Fibroblast of skin of back (primary cell): ENCODE measurements at regions not wholly inside any gene's neighbourhood (a gene's known extent, or its start where the extent isn't known, plus 50 kb on each side); places are given as distances from the start of the nearest gene placed in this dataset.

Experiments
- DNase-seq: peaks from one replicate; pipeline ENCODE4 v3.0.0-alpha.2; 2013

GRCh38 chr20:60286764-60287163 is 328.5 kb downstream of the CDH26 start:
- DNase-seq: no peak

- no peak for DNase-seq
Observed at GRCh38 chr20:60288945-60289344, 330.7 kb downstream of the CDH26 start.

GRCh38 chr20:60292001-60292520 is 333.8 kb downstream of the CDH26 start:
- DNase-seq: no peak

DNA sequence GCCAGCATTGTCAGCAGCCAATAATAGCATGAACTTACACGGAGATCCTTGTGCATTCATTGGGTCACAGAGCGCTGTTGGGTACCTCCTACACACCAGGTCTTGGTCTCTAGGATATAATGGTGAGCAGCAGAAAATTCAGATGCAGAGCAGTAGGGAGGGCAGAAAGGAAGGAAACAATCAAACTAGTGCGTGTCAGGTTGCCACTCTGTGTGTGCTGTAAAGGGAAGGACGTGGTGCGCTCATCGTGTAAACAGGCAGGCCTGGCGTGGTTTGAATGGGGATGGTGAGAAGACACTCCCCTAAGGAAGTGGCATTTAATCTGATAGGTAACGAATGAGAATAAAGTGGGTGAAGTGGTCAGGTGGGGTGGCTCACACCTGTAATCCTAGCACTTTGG is 336.4 kb downstream of the CDH26 start:
- no peak for DNase-seq

DNA sequence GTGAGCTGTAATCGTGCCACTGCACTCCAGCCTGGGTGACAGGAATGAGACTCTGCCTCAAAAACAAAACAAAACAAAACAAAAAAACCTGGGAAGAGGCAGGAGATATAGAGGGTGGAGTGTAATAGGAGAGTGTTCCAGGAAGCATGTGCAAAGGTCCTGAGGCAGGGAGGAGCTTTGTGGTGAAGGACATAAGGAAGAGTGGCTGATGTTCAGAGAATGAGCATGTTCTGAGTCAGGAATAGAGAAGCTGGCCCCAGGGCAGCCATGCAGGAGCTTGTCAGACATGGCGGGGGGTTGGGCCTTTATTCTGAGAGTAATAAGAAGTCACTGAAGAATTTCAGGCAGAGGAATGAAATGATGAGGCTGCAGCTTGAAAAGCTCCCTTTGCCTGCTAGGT is 337.0 kb downstream of the CDH26 start:
- no peak for DNase-seq

GRCh38 chr20:60297649-60298048 is 339.4 kb downstream of the CDH26 start:
- no peak for DNase-seq

DNA sequence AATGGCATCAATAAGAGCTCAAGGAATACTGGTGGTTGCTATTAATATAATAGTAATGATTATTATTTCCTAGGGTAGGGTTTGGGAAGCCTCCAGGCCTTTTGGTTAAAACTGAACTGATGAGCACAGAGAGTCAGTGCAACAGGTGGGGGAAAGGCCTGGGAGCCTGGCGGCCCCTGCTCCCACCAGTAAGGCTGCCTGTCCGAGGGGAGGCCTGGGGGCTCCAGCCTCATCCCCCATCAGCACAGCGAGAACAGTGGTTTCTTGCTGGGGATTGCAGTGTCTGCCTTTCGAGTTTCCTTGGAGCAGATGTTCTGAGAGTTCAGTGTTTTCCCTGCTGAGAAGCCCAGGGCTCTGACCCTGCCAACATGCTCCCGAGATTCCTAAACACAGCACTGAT is 340.4 kb downstream of the CDH26 start:
- no peak for DNase-seq

DNA sequence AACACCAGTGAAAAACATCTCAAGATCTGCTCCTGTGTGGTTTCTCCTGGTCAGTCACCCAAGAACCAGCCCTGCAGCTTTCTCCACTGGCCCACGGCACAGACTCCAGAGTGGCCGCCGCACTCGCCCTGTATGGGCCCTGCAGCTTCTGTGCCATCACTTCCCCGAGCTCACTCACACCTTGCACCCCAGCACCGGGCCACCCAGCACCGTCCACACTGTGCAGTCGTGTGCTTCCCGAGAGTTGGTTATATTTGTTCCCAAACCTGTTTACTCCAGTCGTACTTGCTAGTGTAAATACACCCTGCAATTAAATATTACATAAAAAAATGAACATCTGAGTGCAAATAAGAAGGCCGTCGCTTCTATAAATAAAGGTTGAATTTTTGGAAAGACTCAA is 341.7 kb downstream of the CDH26 start:
- no peak for DNase-seq

DNA sequence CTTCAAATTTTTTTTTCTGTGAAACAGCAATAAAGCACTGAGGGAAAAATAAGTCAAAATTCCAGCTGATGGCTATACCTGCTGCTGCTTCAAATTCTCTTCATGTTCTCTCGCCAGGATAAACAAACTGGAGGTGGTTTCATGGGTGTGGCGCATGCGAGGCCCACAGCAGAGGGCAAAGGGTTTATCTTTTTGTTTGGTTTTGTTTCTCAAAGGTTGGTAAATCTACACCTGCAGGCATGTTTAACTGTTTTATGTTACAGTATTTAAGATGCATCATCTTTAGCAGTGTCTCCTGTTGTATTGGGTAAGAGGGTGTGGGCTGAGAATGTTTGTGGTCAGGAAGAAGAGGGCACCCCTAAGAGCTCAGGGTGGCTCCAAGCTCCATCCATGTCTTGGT is 342.2 kb downstream of the CDH26 start:
- DNase-seq: no peak

DNA sequence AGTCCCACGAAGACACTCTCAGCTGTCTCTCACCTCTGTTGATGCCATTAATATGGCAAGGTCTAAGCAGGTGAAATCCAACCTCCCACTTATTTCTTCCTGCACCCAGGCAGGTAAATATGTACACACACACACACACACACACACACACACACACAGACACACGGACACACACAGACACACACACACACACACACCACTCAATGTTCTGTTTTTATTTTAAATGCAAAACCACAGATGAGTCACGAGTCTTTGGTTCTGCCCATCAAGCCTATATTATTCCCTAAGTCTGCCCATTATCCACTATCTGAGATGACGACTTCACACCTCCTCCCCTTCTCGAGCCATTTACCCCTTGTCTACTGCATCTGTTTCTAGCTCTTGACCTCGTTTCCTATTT is 344.7 kb downstream of the CDH26 start:
- DNase-seq: no peak

DNA sequence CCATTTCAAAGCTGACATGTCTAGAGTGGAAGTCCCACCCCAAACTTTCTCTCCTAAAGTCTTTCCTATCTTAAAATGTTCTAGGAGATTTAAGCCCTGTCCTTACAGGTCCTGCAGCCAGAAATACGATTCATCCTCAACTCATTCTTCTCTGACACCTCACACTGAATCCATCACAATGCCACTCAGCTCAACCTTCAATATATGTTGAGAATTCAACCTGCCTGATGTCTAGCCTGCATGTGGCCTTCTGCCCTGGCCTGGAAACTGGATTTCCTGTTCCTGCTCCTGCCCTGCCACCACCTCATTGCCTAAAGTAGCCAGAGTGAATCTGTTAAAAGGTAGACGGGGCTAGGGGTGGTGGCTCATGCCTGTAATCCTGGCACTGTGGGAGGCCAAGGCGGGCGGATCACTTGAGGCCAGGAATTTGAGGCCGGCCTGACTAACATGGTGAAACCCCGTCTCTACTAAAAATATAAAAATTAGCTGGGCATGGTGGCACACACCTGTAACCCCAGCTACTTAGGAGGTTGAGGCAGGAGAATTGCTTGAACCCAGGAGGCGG is 345.9 kb downstream of the CDH26 start:
- DNase-seq: no peak

GRCh38 chr20:60304931-60305330 is 346.7 kb downstream of the CDH26 start:
- no peak for DNase-seq

DNA sequence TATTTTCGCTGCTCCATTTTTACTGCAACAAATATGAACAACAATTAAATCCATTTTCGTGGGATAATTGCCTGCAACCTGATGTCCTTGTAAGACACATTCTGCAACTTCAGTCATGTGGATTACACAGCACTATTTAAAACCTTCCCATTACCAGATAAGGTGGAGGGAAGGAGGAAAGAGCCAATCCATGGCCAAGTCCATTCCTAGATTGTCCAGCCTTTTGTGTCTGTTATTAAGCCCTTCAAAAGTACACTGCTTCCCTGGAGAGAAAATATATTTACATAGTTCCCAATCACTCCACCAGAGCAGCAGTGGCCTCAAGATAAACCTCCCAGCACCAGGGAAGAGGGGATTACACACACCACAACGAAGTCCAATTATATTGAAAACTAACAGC is 347.9 kb downstream of the CDH26 start:
- no peak for DNase-seq

- no peak for DNase-seq
Observed at GRCh38 chr20:60306551-60306950, 348.3 kb downstream of the CDH26 start.

- DNase-seq: no peak
Observed at GRCh38 chr20:60310560-60311349, 352.5 kb downstream of the CDH26 start.

DNA sequence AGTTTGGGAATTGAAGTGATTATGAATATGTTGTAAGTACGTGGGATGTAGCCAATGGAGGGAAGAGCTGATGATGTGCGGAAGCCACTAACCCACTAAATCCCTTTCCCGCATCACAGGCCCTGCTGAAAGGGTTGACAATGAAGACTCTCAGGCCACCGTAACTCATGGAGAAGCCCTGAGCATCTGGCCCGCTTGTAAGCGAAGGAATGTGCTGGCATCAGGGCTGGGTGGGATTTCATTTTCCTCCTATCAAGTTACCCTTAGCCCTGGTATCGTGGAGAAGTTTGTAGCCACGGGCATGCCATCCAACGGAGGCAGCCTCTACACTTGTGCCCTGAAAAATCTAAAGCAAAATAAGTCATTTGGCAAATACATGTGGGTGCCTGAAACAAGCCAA is 355.0 kb downstream of the CDH26 start:
- no peak for DNase-seq

GRCh38 chr20:60313614-60314013 is 355.4 kb downstream of the CDH26 start:
- no peak for DNase-seq

DNA sequence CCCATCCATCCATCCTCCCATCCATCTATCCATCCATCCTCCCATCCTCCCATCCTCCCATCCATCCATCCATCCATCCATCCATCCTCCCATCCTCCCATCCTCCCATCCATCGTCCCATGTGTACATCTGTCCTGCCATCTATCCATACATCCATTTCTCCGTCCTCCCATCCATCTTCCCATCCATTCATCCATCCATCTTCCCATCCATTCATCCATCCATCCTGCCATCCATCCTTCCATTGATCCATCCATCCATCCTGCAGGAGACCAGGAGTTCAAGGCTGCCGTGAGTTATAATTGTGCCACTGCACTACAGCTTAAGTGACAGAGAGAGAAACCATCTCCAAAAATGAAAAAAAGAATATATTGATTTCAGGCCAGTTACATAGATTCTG is 356.5 kb downstream of the CDH26 start:
- DNase-seq: no peak

GRCh38 chr20:60316476-60317158 is 358.4 kb downstream of the CDH26 start:
- DNase-seq: no peak

DNA sequence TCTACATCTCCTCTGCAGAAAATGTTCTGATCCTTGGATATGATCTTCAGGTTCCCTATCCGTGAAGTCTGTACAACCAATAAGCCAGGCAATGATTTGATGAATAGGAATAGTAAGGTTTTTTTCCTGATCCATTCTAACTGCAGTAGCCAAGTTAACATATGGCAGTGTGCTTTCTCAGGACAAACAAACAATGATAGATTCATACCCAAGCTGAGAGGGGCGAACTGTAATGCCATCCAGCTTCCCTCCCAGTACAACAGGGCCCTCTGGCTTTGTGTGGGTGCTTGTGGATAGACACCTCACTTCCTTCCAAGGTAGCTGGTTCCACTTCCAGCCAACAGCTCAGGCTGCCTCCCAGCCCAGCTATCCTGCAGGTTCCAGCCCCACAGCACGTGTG is 359.2 kb downstream of the CDH26 start:
- DNase-seq: no peak

DNA sequence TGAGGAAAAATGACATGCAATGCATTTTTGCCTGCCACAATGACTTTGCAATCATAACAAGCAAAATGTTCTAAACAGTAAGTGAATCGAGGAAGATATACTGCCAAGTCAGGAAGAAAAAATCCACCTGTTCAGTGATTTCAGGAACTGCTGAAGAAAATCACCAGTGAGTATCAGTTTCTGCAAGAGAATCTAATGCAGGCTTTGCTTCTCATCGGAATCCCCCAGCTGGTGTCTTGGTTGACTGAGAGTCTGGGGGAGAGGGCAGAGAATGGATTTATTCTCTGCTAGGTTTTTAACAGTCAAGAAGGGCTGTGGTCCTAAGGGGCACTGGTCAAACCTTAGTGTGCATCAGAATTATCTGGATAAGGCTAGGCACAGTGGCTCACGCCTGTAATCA is 363.4 kb downstream of the CDH26 start:
- no peak for DNase-seq

DNA sequence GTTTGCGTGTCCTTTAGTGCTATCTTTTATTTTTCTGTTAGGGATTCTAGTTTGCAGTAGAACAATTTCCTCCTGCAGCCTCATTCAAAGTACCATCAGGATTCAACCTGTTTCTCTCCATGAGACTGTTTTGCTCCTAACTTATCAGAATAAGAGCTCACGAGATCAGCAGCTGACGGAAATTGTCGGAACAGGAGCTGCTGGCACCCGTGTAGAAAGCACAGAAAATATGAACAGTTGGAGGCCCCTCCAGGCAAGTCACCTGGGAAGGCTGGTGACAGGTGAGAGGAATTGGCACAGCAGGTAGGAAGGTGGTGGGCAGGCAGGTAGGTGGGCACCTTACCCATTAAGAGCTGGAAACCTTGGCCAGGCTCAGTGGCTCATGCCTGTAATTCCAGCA is 368.6 kb downstream of the CDH26 start:
- no peak for DNase-seq

DNA sequence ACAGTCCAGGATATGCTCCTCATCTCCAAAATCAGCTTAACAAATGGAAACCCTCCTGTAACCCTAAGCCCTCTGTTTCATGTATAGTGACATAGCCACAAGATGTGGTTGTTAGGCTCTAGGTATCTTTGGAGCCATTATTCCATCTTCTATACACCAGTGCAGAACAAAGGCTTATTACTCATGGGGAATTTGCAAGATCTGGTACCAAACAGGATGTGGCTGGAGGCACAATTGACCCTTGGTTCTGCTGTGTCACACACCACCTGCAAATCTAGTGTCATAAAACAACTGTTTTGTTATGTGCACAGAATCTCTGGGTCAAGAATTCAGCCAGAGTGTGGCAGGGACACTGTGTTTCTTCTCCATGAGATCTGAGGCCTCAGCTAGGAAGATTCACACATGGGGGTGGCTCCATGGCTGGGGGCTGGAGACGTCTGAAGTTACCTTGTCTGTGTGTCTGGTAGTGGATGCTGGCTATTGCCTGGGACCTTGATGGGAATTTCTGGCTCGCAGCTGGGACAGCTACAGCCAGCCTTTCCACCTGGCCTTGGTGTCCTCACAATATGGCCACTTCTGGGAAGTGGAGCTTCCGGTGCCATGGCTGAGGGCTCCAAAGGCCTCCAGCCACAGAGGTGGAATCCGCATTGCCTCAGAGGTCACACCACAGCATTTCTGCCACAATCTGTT is 369.9 kb downstream of the CDH26 start:
- no peak for DNase-seq
